ENCODE measurements at regions not wholly inside any gene's neighbourhood (a gene's known extent, or its start where the extent isn't known, plus 50 kb on each side); places are given as distances from the start of the nearest gene placed in this dataset.
A peak's percentile ranks its signal among the peaks of the same experiment; 100 is the strongest.

DNA sequence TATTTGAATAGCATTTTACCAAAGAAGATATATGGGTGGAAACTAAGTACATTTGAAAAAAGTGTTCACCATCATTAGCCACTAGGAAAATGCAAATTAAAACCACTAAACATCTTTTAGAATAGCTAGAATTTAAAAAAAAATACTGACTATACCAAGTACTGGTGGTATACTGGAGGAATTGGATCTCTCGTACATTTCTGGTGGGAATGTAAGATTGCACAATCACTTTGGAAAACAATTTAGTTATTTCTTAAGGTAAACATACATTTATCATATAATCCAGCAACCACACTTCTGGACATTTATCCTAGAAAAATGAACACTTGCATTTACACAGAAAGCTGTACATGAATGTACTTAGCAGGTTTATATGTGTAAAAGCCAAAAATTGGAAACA, 303.5 kb downstream of the MID1IP1 start:
- no peak overlapping the region for H3K4me3 ChIP-seq (ENCODE audit: low read depth, low read length)
- in situ Hi-C loops (cut with HindIII; ENCODE audit: low sequenced_read_pairs), result no loop called here
- no peak for DNase-seq (ENCODE audit: low read depth)
- TF ChIP-seq, protein P1, sequence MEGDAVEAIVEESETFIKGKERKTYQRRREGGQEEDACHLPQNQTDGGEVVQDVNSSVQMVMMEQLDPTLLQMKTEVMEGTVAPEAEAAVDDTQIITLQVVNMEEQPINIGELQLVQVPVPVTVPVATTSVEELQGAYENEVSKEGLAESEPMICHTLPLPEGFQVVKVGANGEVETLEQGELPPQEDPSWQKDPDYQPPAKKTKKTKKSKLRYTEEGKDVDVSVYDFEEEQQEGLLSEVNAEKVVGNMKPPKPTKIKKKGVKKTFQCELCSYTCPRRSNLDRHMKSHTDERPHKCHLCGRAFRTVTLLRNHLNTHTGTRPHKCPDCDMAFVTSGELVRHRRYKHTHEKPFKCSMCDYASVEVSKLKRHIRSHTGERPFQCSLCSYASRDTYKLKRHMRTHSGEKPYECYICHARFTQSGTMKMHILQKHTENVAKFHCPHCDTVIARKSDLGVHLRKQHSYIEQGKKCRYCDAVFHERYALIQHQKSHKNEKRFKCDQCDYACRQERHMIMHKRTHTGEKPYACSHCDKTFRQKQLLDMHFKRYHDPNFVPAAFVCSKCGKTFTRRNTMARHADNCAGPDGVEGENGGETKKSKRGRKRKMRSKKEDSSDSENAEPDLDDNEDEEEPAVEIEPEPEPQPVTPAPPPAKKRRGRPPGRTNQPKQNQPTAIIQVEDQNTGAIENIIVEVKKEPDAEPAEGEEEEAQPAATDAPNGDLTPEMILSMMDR (IDR thresholded peaks at IDR 0.05; ENCODE audit: low read depth, low read length, missing control alignments), result no peak

DNA sequence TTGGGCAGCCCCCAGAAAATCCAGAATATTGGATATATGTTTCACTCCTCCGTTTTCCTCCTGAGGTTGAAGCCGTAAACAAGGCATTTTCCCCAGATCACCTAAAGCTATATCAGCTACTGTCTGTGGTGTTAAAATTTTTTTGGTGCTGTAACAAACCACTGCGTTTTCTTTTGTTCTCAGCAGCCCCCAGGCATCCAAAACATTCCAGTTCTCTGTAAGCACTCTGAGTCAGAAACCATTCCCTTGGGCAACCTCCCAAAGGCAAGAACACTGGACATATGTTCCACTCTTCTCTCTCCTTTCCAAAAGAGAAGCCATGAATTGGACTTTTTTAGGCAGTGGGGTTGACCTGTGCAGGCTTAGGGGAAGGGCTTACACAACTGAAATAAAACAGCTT, 310.9 kb downstream of the MID1IP1 start:
- TF ChIP-seq, protein P1 (IDR thresholded peaks at IDR 0.05; ENCODE audit: low read depth, low read length, missing control alignments), result no peak
- H3K4me3 ChIP-seq (ENCODE audit: low read depth, low read length), result no peak overlapping the region
- DNase-seq (ENCODE audit: low read depth), result peak; percentile 84
- in situ Hi-C loops (cut with HindIII; ENCODE audit: low sequenced_read_pairs), result no loop called here

DNA sequence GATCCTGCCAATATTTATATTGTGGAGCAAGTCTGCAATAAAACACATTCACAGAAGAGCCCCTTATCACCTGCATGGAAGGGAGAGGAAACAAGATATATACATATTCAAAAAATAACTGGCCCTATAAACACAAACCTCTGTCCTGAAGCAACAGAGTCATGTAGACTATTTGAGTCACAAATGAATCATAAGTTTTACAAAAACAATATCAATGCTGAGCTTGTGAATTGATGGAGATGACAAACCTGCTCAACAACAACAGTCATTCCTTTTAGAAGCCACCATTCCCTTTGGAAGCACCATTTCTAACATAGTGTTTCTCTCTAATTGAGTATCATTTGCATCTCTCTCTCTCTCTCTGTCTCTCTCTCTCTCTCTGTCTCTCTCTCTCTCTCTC, 313.9 kb downstream of the MID1IP1 start:
- TF ChIP-seq, protein P1 (IDR thresholded peaks at IDR 0.05; ENCODE audit: low read depth, low read length, missing control alignments), result no peak
- in situ Hi-C loops (cut with HindIII; ENCODE audit: low sequenced_read_pairs), result no loop called here
- H3K4me3 ChIP-seq (ENCODE audit: low read depth, low read length), result no peak overlapping the region
- DNase-seq (ENCODE audit: low read depth), result no peak

DNA sequence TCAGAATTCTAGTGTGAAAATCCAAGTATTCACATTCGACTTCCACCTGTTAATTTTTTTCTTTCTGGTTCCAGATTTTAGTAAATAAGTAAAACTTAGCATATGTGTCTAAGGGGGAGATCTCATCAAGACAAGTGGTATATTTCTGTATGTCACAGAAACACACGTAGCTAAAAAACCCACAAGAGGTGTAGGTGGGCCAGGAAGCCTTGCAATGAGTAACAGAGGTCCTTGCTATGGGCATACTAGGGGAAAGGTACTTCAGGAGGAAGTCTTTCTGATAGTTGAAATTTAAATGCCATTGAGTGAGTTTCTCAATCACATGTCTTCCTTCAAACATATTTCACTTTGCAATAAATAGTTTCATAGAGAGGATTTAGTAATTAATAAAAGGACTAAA, 315.8 kb downstream of the MID1IP1 start:
- DNase-seq (ENCODE audit: low read depth), result no peak
- H3K4me3 ChIP-seq (ENCODE audit: low read depth, low read length), result no peak overlapping the region
- TF ChIP-seq, protein P1 (IDR thresholded peaks at IDR 0.05; ENCODE audit: low read depth, low read length, missing control alignments), result no peak
- in situ Hi-C loops (cut with HindIII; ENCODE audit: low sequenced_read_pairs), result no loop called here

DNA sequence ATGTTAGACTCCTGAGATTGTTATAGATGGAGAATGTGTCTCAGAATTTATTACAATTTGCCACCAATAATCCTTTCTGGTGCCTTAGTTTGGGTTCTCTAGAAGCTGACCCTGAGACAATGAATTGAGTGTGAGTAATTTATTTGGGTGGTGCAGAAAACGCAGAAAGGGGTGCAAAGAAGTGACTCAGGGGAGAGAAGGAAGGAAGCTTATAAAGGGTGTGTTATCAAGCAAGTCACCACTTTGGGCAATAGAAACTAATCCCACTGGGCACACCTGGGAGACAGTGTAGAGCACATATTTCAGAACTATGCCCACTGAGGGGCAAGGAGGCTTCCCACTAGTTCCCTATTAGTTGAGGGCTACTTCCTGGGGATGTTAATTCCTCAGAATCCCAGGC, 320.6 kb downstream of the MID1IP1 start:
- no peak overlapping the region for H3K4me3 ChIP-seq (ENCODE audit: low read depth, low read length)
- in situ Hi-C loops (cut with HindIII; ENCODE audit: low sequenced_read_pairs), result no loop called here
- TF ChIP-seq, protein P1 (IDR thresholded peaks at IDR 0.05; ENCODE audit: low read depth, low read length, missing control alignments), result no peak
- no peak for DNase-seq (ENCODE audit: low read depth)

DNA sequence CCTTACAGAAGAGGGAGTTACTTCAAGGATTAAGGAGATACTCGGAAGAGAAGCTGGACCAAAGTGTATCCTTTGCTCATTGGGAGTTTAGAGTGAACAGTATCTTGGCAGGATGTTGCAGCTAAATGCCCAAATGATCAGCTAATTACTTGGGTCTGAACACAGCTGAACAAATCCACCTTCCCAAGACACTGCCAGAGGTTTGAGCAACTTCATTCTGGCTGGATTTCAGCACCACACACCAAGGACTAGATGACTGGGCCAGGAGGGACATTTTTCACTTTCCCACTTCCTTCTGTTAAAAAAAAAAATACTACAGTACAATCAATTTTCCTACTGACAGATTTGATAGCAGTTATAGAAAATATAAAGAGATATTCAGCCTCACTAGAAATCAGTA, 324.6 kb downstream of the MID1IP1 start:
- DNase-seq (ENCODE audit: low read depth), result no peak
- TF ChIP-seq, protein P1 (IDR thresholded peaks at IDR 0.05; ENCODE audit: low read depth, low read length, missing control alignments), result no peak
- no peak overlapping the region for H3K4me3 ChIP-seq (ENCODE audit: low read depth, low read length)
- in situ Hi-C loops (cut with HindIII; ENCODE audit: low sequenced_read_pairs), result no loop called here

DNA sequence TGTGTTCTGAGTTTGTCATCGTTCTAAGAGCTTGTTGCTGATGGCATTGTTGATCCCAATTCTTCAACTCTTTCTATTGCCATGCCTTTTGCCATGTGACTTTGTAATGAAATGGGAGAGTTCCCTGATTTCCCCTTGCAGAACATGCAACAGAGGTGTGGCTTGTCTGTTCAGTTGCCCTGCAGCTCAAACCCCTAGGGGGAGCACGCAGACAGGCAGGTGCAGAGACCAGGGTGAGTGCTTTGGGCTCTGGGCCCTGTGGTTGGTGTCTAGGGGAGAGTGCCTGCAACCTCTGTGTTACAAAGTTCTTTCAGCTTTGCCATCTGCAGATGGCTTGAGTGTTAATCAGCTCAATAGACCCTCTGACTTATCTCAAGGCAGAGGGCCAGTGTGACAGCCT, 332.7 kb downstream of the MID1IP1 start:
- TF ChIP-seq, protein P1 (IDR thresholded peaks at IDR 0.05; ENCODE audit: low read depth, low read length, missing control alignments), result no peak

More for the DNA sequence above, 332.7 kb downstream of the MID1IP1 start:
- H3K4me3 ChIP-seq (ENCODE audit: low read depth, low read length), result no peak overlapping the region
- in situ Hi-C loops (cut with HindIII; ENCODE audit: low sequenced_read_pairs), result no loop called here
- no peak for DNase-seq (ENCODE audit: low read depth)
